GM23338 (cell line): ENCODE measurements at regions not wholly inside any gene's neighbourhood (a gene's known extent, or its start where the extent isn't known, plus 50 kb on each side); places are given as distances from the start of the nearest gene placed in this dataset.

Experiments used
- CREB1 ChIP-seq: fragments of 250-450 bp; sonication (Bioruptor Pico); IDR thresholded peaks from 2 replicates; pipeline ENCODE4 v1.5.0; 2020; ENCODE audit warnings: low read depth, mild to moderate bottlenecking, moderate library complexity
- CTCF ChIP-seq, 2 experiments: fragments of 200-600 bp in 1 of 2; sonication (generic) in 1 of 2; conservative IDR thresholded peaks; 2 replicates each; pipeline versions ENCODE4 v1.5.1 to v1.6.1; 2016 to 2017; ENCODE audit warnings: antibody characterized with exemption in 2 of 2, low read depth in 2 of 2, mild to moderate bottlenecking in 2 of 2, moderate library complexity in 1 of 2
- ETS1 ChIP-seq: IDR thresholded peaks from 2 replicates; pipeline ENCODE4 v1.6.1; 2016; ENCODE audit warnings: antibody characterized with exemption
- EZH2 ChIP-seq: fragments of 200-600 bp; sonication (generic); IDR thresholded peaks from one replicate; pipeline ENCODE4 v1.8.0; 2017; ENCODE audit warnings: antibody characterized with exemption, mild to moderate bottlenecking, low read depth; ENCODE audit not compliant: unreplicated experiment
- EZH2phosphoT487 ChIP-seq: fragments of 200-600 bp; sonication (generic); IDR thresholded peaks from one replicate; pipeline ENCODE4 v1.8.1; 2018; ENCODE audit warnings: antibody characterized with exemption; ENCODE audit not compliant: unreplicated experiment
- JUNB ChIP-seq: IDR thresholded peaks from one replicate; pipeline ENCODE4 v1.6.1; 2016; ENCODE audit warnings: antibody characterized with exemption; ENCODE audit not compliant: unreplicated experiment
- POLR2AphosphoS5 ChIP-seq: IDR thresholded peaks from 2 replicates; pipeline ENCODE4 v1.6.1; 2016; ENCODE audit warnings: antibody characterized with exemption, low read depth
- STAT1 ChIP-seq: IDR thresholded peaks from one replicate; pipeline ENCODE4 v1.6.1; 2016; ENCODE audit warnings: antibody characterized with exemption; ENCODE audit not compliant: unreplicated experiment
- ZNF114 ChIP-seq: fragments of 250-450 bp; sonication (Bioruptor Pico); IDR thresholded peaks from 2 replicates; pipeline ENCODE4 v1.5.0; 2020; ENCODE audit warnings: mild to moderate bottlenecking, moderate library complexity
- TF ChIP-seq, protein P1 (sequence below): IDR thresholded peaks from one replicate; pipeline ENCODE4 v1.6.1; 2018; ENCODE audit warnings: antibody characterized with exemption; ENCODE audit not compliant: unreplicated experiment

GRCh38 chr2:16129716-16130540 is 189.6 kb downstream of the MYCN start:
- no peak for TF ChIP-seq CTCF (conservative IDR thresholded peaks at IDR 0.05; ENCODE audit: low read depth in 2 of 2)
- TF ChIP-seq CREB1 (CRISPR knock-in tag), result no peak
- TF ChIP-seq, protein P1, sequence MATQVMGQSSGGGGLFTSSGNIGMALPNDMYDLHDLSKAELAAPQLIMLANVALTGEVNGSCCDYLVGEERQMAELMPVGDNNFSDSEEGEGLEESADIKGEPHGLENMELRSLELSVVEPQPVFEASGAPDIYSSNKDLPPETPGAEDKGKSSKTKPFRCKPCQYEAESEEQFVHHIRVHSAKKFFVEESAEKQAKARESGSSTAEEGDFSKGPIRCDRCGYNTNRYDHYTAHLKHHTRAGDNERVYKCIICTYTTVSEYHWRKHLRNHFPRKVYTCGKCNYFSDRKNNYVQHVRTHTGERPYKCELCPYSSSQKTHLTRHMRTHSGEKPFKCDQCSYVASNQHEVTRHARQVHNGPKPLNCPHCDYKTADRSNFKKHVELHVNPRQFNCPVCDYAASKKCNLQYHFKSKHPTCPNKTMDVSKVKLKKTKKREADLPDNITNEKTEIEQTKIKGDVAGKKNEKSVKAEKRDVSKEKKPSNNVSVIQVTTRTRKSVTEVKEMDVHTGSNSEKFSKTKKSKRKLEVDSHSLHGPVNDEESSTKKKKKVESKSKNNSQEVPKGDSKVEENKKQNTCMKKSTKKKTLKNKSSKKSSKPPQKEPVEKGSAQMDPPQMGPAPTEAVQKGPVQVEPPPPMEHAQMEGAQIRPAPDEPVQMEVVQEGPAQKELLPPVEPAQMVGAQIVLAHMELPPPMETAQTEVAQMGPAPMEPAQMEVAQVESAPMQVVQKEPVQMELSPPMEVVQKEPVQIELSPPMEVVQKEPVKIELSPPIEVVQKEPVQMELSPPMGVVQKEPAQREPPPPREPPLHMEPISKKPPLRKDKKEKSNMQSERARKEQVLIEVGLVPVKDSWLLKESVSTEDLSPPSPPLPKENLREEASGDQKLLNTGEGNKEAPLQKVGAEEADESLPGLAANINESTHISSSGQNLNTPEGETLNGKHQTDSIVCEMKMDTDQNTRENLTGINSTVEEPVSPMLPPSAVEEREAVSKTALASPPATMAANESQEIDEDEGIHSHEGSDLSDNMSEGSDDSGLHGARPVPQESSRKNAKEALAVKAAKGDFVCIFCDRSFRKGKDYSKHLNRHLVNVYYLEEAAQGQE, result no peak
- TF ChIP-seq EZH2phosphoT487, result no peak
- no peak for TF ChIP-seq POLR2AphosphoS5
- no peak for TF ChIP-seq EZH2
- TF ChIP-seq JUNB, result no peak
- no peak for TF ChIP-seq STAT1
- TF ChIP-seq ETS1, result no peak
- no peak for TF ChIP-seq ZNF114 (CRISPR knock-in tag)
